Cardiac muscle cell (in vitro differentiated cells and primary cell): ENCODE measurements at regions not wholly inside any gene's neighbourhood (a gene's known extent, or its start where the extent isn't known, plus 50 kb on each side); places are given as distances from the start of the nearest gene placed in this dataset.

Experiments used
- DNase-seq, 2 donors: peaks; one replicate each; pipeline versions ENCODE4 v3.0.0 to v3.0.0-alpha.2; 2010 to 2017; ENCODE audit warnings: low read depth in 1 of 2, low spot score in 1 of 2
- H3K27ac ChIP-seq: fragments of 200-600 bp; sonication (generic); 2 replicates; pipeline ENCODE4 v1.5.1; 2016
- H3K27me3 ChIP-seq: fragments of 200-600 bp; sonication (generic); 2 replicates; pipeline ENCODE4 v1.6.0; 2016; ENCODE audit warnings: control low read depth
- H3K36me3 ChIP-seq: fragments of 200-600 bp; sonication (generic); 2 replicates; pipeline ENCODE4 v1.5.1; 2016; ENCODE audit warnings: control low read depth
- H3K4me1 ChIP-seq: fragments of 200-600 bp; sonication (generic); 2 replicates; pipeline ENCODE4 v1.8.1; 2017; ENCODE audit warnings: low read depth, mild to moderate bottlenecking, mixed run types
- H3K4me3 ChIP-seq: fragments of 200-600 bp; sonication (generic); 2 replicates; pipeline ENCODE4 v1.5.1; 2016; ENCODE audit warnings: mild to moderate bottlenecking
- H3K9me3 ChIP-seq: fragments of 200-600 bp; sonication (generic); 2 replicates; pipeline ENCODE4 v1.5.1; 2017; ENCODE audit warnings: low read depth, mild to moderate bottlenecking, control low read depth
- TF ChIP-seq, protein P1 (sequence below): IDR thresholded peaks from 2 replicates; pipeline ENCODE4 v1.5.1; 2012; ENCODE audit warnings: low read depth, mild to moderate bottlenecking, low read length

- no peak overlapping the region for H3K4me3 ChIP-seq
- TF ChIP-seq, protein P1, sequence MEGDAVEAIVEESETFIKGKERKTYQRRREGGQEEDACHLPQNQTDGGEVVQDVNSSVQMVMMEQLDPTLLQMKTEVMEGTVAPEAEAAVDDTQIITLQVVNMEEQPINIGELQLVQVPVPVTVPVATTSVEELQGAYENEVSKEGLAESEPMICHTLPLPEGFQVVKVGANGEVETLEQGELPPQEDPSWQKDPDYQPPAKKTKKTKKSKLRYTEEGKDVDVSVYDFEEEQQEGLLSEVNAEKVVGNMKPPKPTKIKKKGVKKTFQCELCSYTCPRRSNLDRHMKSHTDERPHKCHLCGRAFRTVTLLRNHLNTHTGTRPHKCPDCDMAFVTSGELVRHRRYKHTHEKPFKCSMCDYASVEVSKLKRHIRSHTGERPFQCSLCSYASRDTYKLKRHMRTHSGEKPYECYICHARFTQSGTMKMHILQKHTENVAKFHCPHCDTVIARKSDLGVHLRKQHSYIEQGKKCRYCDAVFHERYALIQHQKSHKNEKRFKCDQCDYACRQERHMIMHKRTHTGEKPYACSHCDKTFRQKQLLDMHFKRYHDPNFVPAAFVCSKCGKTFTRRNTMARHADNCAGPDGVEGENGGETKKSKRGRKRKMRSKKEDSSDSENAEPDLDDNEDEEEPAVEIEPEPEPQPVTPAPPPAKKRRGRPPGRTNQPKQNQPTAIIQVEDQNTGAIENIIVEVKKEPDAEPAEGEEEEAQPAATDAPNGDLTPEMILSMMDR, result no peak
- H3K36me3 ChIP-seq, result no peaks in the 10 kb centered on the region
- no peak overlapping the region for H3K27ac ChIP-seq
- H3K9me3 ChIP-seq, result no peaks in the 10 kb centered on the region
- no peaks in the 10 kb centered on the region for H3K27me3 ChIP-seq
- no peak for DNase-seq
- peaks cover 19% of the 10 kb centered on the region for H3K4me1 ChIP-seq
Observed at GRCh38 chr16:73617738-73618137, 569.8 kb upstream of the ZFHX3 start.

- Histone ChIP-seq H3K27ac (no peak overlapping the region), H3K27me3 (no peaks in the 10 kb centered on the region), H3K36me3 (no peaks in the 10 kb centered on the region), H3K4me3 (no peak overlapping the region), H3K4me1 (peaks cover 19% of the 10 kb centered on the region), H3K9me3 (no peaks in the 10 kb centered on the region)
- TF ChIP-seq, protein P1, result no peak
- no peak for DNase-seq
Observed at GRCh38 chr16:73616770-73617169, 568.8 kb upstream of the ZFHX3 start.

- Histone ChIP-seq H3K9me3 (no peaks in the 10 kb centered on the region), H3K27ac (no peak overlapping the region), H3K4me3 (no peak overlapping the region), H3K27me3 (no peaks in the 10 kb centered on the region), H3K4me1 (peaks cover 19% of the 10 kb centered on the region), H3K36me3 (no peaks in the 10 kb centered on the region)
- TF ChIP-seq, protein P1, result no peak
- DNase-seq, result no peak
Observed at GRCh38 chr16:73616166-73616753, 568.3 kb upstream of the ZFHX3 start.

DNA sequence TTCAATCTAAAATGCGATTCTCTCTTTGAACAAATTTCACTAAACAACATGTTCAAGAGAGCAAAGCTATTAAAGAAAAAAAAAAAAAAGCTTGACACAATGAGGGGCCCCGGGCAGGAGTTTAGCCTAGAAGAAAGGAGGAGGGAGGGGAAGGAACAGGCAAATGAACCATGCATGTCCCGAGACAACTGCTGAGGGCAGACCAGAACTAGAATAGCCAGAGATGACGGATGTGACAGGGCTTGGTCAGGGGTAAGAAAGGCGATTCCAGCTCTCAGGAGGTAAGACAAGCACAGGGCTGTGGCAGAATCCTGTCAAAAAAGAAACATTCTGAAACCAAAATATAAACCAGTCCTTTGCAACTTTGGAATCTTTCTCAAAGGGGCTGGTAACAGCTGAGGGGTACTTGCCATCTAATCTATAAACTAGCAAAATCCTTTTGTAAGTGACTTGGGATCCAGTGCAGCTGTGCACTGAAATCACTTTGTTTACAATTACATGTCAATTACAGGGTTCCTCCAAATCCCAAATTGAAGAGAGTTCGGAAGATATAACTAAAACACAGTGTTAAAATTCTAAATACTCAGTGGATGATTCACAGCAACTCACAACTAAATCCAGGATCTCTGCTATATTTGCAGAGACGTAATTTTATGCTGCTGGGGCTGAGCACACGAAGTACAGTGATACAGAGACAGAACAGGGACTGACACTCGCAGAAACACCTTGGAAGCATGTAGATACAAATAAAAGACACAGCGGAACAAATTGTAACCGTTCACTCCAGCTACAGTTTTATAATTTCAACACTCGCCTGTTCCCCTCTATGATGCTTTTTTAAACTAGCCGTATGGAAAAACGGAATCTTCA is 567.4 kb upstream of the ZFHX3 start:
- Histone ChIP-seq H3K27me3 (no peaks in the 10 kb centered on the region), H3K27ac (peak overlapping the region; percentile 11), H3K4me1 (peaks cover 19% of the 10 kb centered on the region), H3K4me3 (no peak overlapping the region), H3K36me3 (no peaks in the 10 kb centered on the region), H3K9me3 (no peaks in the 10 kb centered on the region)
- TF ChIP-seq, protein P1, result no peak
- peak in 1 of 2 donors; percentile 10 for DNase-seq

GRCh38 chr16:73614131-73614530 is 566.2 kb upstream of the ZFHX3 start:
- no peaks in the 10 kb centered on the region for H3K9me3 ChIP-seq
- no peak for DNase-seq
- H3K27ac ChIP-seq, result no peak overlapping the region
- no peaks in the 10 kb centered on the region for H3K27me3 ChIP-seq
- TF ChIP-seq, protein P1, result no peak
- no peak overlapping the region for H3K4me3 ChIP-seq
- H3K4me1 ChIP-seq, result peaks cover 19% of the 10 kb centered on the region
- no peaks in the 10 kb centered on the region for H3K36me3 ChIP-seq
